ENCODE measurements at regions not wholly inside any gene's neighbourhood (a gene's known extent, or its start where the extent isn't known, plus 50 kb on each side); places are given as distances from the start of the nearest gene placed in this dataset.

DNA sequence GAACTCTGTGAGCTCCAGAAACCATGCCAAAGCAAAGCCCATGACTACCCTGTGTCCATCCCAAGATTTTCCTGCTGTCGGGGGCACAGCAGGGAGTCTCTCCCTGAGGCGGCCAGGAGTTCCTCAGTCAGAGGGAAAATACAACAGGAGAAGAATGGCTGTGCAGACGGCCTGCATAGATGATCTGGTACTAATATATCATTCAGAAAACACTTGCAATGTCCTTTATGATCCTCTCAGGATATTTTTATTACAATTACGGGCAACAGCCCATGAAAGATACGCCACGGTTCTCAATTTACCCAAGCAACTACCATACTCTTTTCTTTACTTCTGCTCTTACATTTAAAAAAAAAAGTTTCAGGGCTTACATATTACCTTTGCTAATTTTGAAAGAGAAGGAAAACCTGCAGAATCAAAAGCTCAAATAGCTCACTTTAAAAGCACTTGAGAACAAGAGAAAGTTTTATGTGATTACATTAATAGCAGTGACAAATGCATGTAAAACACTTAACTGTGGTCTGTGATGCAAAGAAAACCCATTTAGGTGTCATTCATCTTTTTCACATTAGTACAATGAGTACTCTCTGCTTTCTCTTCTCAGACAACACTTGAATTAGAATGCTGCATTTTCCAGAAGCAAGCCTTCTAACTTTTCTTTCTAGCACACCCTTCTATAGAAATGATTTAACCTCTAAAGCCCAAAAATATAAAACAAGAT is 460.8 kb downstream of the KLF5 start:
- H3K27ac ChIP-seq (ENCODE audit: low read length) = no peak overlapping the region
- POLR2A ChIA-PET = interaction anchor here (1.3 kb wide), 1 partner anchor 8 kb away, joined by 8 read pairs; no protein-coding TSS in a partner anchor
- no peaks in the 10 kb centered on the region for H3K36me3 ChIP-seq (ENCODE audit: control insufficient read depth, insufficient read depth, low read length)
- H3K9me3 ChIP-seq (ENCODE audit: control insufficient read depth, insufficient read depth, low read depth, low read length) = no peaks in the 10 kb centered on the region
- BruUV-seq (replicated peaks) = no TSS peak
- CTCF ChIA-PET = no interaction called here
- DNase-seq (ENCODE audit: low read depth, low spot score) (no peak), ATAC-seq (no peak)
- intact Hi-C loops (cut with micrococcal nuclease; ENCODE audit: unreplicated experiment) (no loop called here), in situ Hi-C loops (cut with HindIII; ENCODE audit: low pct_unique_long_range_greater_than_20kb, low sequenced_read_pairs) (no loop called here)
- TF ChIP-seq, protein P1, sequence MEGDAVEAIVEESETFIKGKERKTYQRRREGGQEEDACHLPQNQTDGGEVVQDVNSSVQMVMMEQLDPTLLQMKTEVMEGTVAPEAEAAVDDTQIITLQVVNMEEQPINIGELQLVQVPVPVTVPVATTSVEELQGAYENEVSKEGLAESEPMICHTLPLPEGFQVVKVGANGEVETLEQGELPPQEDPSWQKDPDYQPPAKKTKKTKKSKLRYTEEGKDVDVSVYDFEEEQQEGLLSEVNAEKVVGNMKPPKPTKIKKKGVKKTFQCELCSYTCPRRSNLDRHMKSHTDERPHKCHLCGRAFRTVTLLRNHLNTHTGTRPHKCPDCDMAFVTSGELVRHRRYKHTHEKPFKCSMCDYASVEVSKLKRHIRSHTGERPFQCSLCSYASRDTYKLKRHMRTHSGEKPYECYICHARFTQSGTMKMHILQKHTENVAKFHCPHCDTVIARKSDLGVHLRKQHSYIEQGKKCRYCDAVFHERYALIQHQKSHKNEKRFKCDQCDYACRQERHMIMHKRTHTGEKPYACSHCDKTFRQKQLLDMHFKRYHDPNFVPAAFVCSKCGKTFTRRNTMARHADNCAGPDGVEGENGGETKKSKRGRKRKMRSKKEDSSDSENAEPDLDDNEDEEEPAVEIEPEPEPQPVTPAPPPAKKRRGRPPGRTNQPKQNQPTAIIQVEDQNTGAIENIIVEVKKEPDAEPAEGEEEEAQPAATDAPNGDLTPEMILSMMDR (IDR thresholded peaks at IDR 0.05) = no peak
- TF ChIP-seq POLR2AphosphoS5 (IDR thresholded peaks at IDR 0.05; ENCODE audit: low read depth, low read length) = no peak
- TF ChIP-seq TCF7L2 (IDR thresholded peaks at IDR 0.05; ENCODE audit: low read depth, low read length) = no peak
- TF ChIP-seq SIN3A (IDR thresholded peaks at IDR 0.05; ENCODE audit: borderline replicate concordance, insufficient read depth, low read depth, low read length) = no peak
- TF ChIP-seq, protein P2, sequence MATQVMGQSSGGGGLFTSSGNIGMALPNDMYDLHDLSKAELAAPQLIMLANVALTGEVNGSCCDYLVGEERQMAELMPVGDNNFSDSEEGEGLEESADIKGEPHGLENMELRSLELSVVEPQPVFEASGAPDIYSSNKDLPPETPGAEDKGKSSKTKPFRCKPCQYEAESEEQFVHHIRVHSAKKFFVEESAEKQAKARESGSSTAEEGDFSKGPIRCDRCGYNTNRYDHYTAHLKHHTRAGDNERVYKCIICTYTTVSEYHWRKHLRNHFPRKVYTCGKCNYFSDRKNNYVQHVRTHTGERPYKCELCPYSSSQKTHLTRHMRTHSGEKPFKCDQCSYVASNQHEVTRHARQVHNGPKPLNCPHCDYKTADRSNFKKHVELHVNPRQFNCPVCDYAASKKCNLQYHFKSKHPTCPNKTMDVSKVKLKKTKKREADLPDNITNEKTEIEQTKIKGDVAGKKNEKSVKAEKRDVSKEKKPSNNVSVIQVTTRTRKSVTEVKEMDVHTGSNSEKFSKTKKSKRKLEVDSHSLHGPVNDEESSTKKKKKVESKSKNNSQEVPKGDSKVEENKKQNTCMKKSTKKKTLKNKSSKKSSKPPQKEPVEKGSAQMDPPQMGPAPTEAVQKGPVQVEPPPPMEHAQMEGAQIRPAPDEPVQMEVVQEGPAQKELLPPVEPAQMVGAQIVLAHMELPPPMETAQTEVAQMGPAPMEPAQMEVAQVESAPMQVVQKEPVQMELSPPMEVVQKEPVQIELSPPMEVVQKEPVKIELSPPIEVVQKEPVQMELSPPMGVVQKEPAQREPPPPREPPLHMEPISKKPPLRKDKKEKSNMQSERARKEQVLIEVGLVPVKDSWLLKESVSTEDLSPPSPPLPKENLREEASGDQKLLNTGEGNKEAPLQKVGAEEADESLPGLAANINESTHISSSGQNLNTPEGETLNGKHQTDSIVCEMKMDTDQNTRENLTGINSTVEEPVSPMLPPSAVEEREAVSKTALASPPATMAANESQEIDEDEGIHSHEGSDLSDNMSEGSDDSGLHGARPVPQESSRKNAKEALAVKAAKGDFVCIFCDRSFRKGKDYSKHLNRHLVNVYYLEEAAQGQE (IDR thresholded peaks at IDR 0.05; ENCODE audit: insufficient read depth in 1 of 2, low read depth in 2 of 2, low read length in 1 of 2) = no peak
- no peaks in the 10 kb centered on the region for H3K4me1 ChIP-seq (ENCODE audit: control insufficient read depth, insufficient read depth, low read length)
- H3K4me3 ChIP-seq (ENCODE audit: low read depth in 2 of 2, low read length in 2 of 2) = no peak overlapping the region
- H3K27me3 ChIP-seq (ENCODE audit: control insufficient read depth, insufficient read depth, low read length) = no peaks in the 10 kb centered on the region

GRCh38 chr13:73517766-73518165 is 459.0 kb downstream of the KLF5 start:
- intact Hi-C loops (cut with micrococcal nuclease; ENCODE audit: unreplicated experiment) (no loop called here), in situ Hi-C loops (cut with HindIII; ENCODE audit: low pct_unique_long_range_greater_than_20kb, low sequenced_read_pairs) (no loop called here)
- no TSS peak for BruUV-seq (replicated peaks)
- H3K27me3 ChIP-seq (ENCODE audit: control insufficient read depth, insufficient read depth, low read length) = no peaks in the 10 kb centered on the region
- CTCF ChIA-PET = no interaction called here
- ATAC-seq (no peak), DNase-seq (ENCODE audit: low read depth, low spot score) (no peak)
- no peaks in the 10 kb centered on the region for H3K9me3 ChIP-seq (ENCODE audit: control insufficient read depth, insufficient read depth, low read depth, low read length)
- no peak overlapping the region for H3K4me3 ChIP-seq (ENCODE audit: low read depth in 2 of 2, low read length in 2 of 2)
- H3K36me3 ChIP-seq (ENCODE audit: control insufficient read depth, insufficient read depth, low read length) = no peaks in the 10 kb centered on the region
- POLR2A ChIA-PET = no interaction called here
- TF ChIP-seq TCF7L2 (IDR thresholded peaks at IDR 0.05; ENCODE audit: low read depth, low read length) (no peak), POLR2AphosphoS5 (IDR thresholded peaks at IDR 0.05; ENCODE audit: low read depth, low read length) (no peak), SIN3A (IDR thresholded peaks at IDR 0.05; ENCODE audit: borderline replicate concordance, insufficient read depth, low read depth, low read length) (no peak)
- TF ChIP-seq, protein P2 (IDR thresholded peaks at IDR 0.05; ENCODE audit: insufficient read depth in 1 of 2, low read depth in 2 of 2, low read length in 1 of 2) = no peak
- TF ChIP-seq, protein P1 (IDR thresholded peaks at IDR 0.05) = no peak
- no peak overlapping the region for H3K27ac ChIP-seq (ENCODE audit: low read length)
- H3K4me1 ChIP-seq (ENCODE audit: control insufficient read depth, insufficient read depth, low read length) = no peaks in the 10 kb centered on the region
